Sigmoid colon (tissue), 4 donors: ENCODE measurements at regions not wholly inside any gene's neighbourhood (a gene's known extent, or its start where the extent isn't known, plus 50 kb on each side); places are given as distances from the start of the nearest gene placed in this dataset.

Experiments used
- EP300 ChIP-seq, 4 donors: sonication (generic); formaldehyde crosslinking; IDR thresholded peaks; one replicate each; pipeline ENCODE4 v1.6.1; 2017; ENCODE audit warnings: antibody characterized with exemption in 4 of 4
- POLR2A ChIP-seq, 2 donors: fragments of 450-650 bp; IDR thresholded peaks; one replicate each; pipeline ENCODE4 v1.6.1; 2016; ENCODE audit warnings: antibody characterized with exemption in 2 of 2, mild to moderate bottlenecking in 2 of 2, moderate library complexity in 2 of 2

DNA sequence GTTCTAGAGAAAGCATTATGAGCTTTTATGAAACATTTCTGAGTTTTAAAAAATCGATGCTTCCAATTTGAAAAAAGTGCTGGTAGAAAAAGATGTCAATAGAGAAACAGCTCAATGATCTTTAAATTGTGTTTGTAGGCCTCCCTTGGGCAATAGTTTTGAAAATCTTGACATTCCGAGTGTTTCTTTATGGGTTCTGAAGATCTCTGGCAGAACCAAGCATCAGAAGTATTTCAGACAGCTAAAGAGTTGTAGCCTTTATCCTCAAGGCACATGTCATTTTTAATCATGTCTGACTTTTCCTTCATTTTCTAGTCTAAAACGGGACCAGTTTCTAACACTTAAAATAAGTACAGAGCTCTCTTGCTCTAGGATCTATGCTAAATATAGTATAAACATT is 188.1 kb upstream of the CBLB start:
- no peak for TF ChIP-seq POLR2A (IDR thresholded peaks at IDR 0.05)
- TF ChIP-seq EP300 (IDR thresholded peaks at IDR 0.05): no peak
